Neuronal stem cell (in vitro differentiated cells): ENCODE measurements at regions not wholly inside any gene's neighbourhood (a gene's known extent, or its start where the extent isn't known, plus 50 kb on each side); places are given as distances from the start of the nearest gene placed in this dataset.

Source experiments
- DNase-seq: peaks from one replicate; pipeline ENCODE4 v3.0.0-alpha.2; 2013; ENCODE audit warnings: low spot score
- H2AFZ ChIP-seq: one replicate; pipeline ENCODE4 v1.6.1; 2013; ENCODE audit warnings: mild to moderate bottlenecking, low read length, inconsistent platforms
- H2AK5ac ChIP-seq: 2 replicates; pipeline ENCODE4 v1.6.1; 2013; ENCODE audit warnings: low read depth, mild to moderate bottlenecking, inconsistent platforms, low read length, moderate library complexity, mixed read lengths
- H2BK120ac ChIP-seq: 2 replicates; pipeline ENCODE4 v1.6.1; 2013; ENCODE audit warnings: low read depth, mild to moderate bottlenecking, inconsistent platforms, low read length, moderate library complexity, mixed read lengths
- H2BK12ac ChIP-seq: one replicate; pipeline ENCODE4 v1.6.1; 2013; ENCODE audit warnings: low read length, inconsistent platforms
- H2BK15ac ChIP-seq: 2 replicates; pipeline ENCODE4 v1.6.1; 2013; ENCODE audit warnings: mild to moderate bottlenecking, low read length, inconsistent platforms, mixed read lengths
- H2BK5ac ChIP-seq: one replicate; pipeline ENCODE4 v1.6.1; 2013; ENCODE audit warnings: inconsistent platforms, mild to moderate bottlenecking, low read length, moderate library complexity
- H3K14ac ChIP-seq: one replicate; pipeline ENCODE4 v1.6.1; 2013; ENCODE audit warnings: low read length, inconsistent platforms
- H3K18ac ChIP-seq: 2 replicates; pipeline ENCODE4 v1.6.1; 2013; ENCODE audit warnings: low read length, inconsistent platforms
- H3K23ac ChIP-seq: 2 replicates; pipeline ENCODE4 v1.6.1; 2013; ENCODE audit warnings: low read depth, mild to moderate bottlenecking, mixed read lengths, low read length, inconsistent platforms; ENCODE audit not compliant: poor library complexity
- H3K27ac ChIP-seq: replicated peaks from 3 replicates; pipeline ENCODE4 v1.5.1; 2013; ENCODE audit warnings: low read length, inconsistent platforms
- H3K27me3 ChIP-seq, 3 experiments: 2 replicates each; pipeline ENCODE4 v1.6.1; 2013; ENCODE audit warnings: low read length in 3 of 3, mild to moderate bottlenecking in 2 of 3, inconsistent platforms in 1 of 3, low read depth in 1 of 3, mixed read lengths in 1 of 3, moderate library complexity in 1 of 3; ENCODE audit not compliant: control insufficient read depth in 3 of 3, insufficient read depth in 3 of 3
- H3K36me3 ChIP-seq, 2 donors: replicated peaks in 1 of 2; 2 replicates each; pipeline ENCODE4 v1.6.1; 2013; ENCODE audit warnings: low read length in 2 of 2; ENCODE audit not compliant: control insufficient read depth in 2 of 2, insufficient read depth in 2 of 2
- H3K4ac ChIP-seq: 2 replicates; pipeline ENCODE4 v1.6.1; 2013; ENCODE audit warnings: inconsistent platforms, mild to moderate bottlenecking, low read length, moderate library complexity
- H3K4me1 ChIP-seq, 2 donors: 1 replicate in 1 of 2; 2 replicates in 1 of 2; pipeline ENCODE4 v1.6.1; 2013; ENCODE audit warnings: low read length in 2 of 2, low read depth in 1 of 2; ENCODE audit not compliant: control insufficient read depth in 2 of 2, insufficient read depth in 1 of 2
- H3K4me2 ChIP-seq: one replicate; pipeline ENCODE4 v1.6.1; 2013; ENCODE audit warnings: mild to moderate bottlenecking, low read length, inconsistent platforms; ENCODE audit not compliant: insufficient read depth, poor library complexity, severe bottlenecking
- H3K4me3 ChIP-seq, 2 donors: 2 replicates each; pipeline ENCODE4 v1.5.1; 2013; ENCODE audit warnings: low read length in 2 of 2, mild to moderate bottlenecking in 2 of 2, inconsistent platforms in 1 of 2, moderate library complexity in 1 of 2
- H3K79me1 ChIP-seq: one replicate; pipeline ENCODE4 v1.6.1; 2013; ENCODE audit warnings: low read depth, mild to moderate bottlenecking, inconsistent platforms, low read length, moderate library complexity
- H3K9ac ChIP-seq: one replicate; pipeline ENCODE4 v1.6.1; 2013; ENCODE audit warnings: mild to moderate bottlenecking, low read depth, low read length, inconsistent platforms; ENCODE audit not compliant: poor library complexity
- H3K9me3 ChIP-seq, 2 donors: replicated peaks in 1 of 2; 2 replicates each; pipeline versions ENCODE3 to v1.6.1; 2013; ENCODE audit warnings: low read length in 2 of 2, mild to moderate bottlenecking in 2 of 2, inconsistent platforms in 1 of 2, low read depth in 1 of 2, mixed read lengths in 1 of 2, moderate library complexity in 1 of 2; ENCODE audit not compliant: control insufficient read depth in 2 of 2, insufficient read depth in 1 of 2
- H4K8ac ChIP-seq: one replicate; pipeline ENCODE4 v1.6.1; 2013; ENCODE audit warnings: low read depth, mild to moderate bottlenecking, inconsistent platforms, low read length, moderate library complexity
- H4K91ac ChIP-seq: one replicate; pipeline ENCODE4 v1.6.1; 2013; ENCODE audit warnings: low read length, low read depth, mild to moderate bottlenecking, inconsistent platforms; ENCODE audit not compliant: poor library complexity
- WGBS, 2 donors: extraction: QIAGEN DNeasy Blood & Tissue Kit; methylation state at CpG; one replicate each; pipeline ENCODE4 v1.1.7; 2013; ENCODE audit warnings: missing lambda C conversion rate in 2 of 2, mixed read lengths in 1 of 2; ENCODE audit not compliant: insufficient read length in 2 of 2, insufficient replicate concordance in 1 of 2; ENCODE audit errors: extremely low coverage in 2 of 2; 5-methylcytosine and 5-hydroxymethylcytosine counted together

DNA sequence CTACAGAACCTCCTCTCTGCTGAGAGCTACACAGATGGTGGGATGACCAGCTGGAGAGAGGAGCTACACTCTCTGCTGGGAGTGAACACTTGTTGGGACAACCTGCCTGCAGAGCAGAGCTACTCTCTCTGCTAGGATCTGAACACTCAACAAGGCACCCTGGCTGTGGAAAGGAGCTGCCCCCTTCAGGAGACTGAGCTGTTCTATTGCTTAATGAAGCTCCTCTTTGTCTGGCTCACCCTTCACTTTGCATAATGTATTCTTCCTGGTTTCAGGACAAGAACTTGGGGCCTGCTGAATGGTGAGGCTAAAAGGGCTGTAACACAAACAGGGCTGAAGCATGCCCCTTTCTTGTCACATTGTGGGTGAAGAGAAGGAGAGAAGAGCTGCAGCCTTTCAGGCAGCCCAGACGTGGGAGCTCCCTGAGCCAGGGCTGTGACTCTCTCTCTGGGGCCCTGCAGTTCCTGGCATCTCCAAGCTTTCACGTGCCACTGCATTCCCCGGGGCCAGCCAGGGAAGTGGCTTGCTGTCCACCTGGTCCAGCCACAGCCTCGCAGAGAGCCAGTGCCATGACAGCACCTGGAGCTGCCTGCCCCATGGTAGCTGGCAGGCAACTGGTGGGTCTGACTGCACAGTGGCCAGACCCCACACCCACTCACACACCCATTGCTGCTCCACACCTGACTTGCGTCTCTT is 272.8 kb upstream of the KCNJ16 start:
- Histone ChIP-seq H2AFZ (peak overlapping the region; percentile 65), H3K18ac (peak overlapping the region; percentile 68), H2AK5ac (peak overlapping the region; percentile 33), H4K91ac (no peak overlapping the region), H3K14ac (no peak overlapping the region), H3K9me3 (peaks cover 0 to 12% of the 10 kb centered on the region in 2 donors), H3K36me3 (no peaks in the 10 kb centered on the region), H4K8ac (peak overlapping the region; percentile 53), H2BK5ac (no peak overlapping the region), H3K4me1 (peaks cover 0 to 4% of the 10 kb centered on the region in 2 donors), H2BK120ac (no peak overlapping the region), H3K4me3 (no peak overlapping the region), H2BK15ac (peak overlapping the region; percentile 72), H3K9ac (peak overlapping the region; percentile 21), H3K23ac (no peak overlapping the region), H3K4ac (no peak overlapping the region), H2BK12ac (no peak overlapping the region), H3K79me1 (no peaks in the 10 kb centered on the region), H3K27me3 (no peaks in the 10 kb centered on the region), H3K27ac (no peak overlapping the region), H3K4me2 (no peak overlapping the region)
- no CpG with 5 or more reads among the region's 5 CpGs for WGBS, 2 donors
- DNase-seq: no peak

DNA sequence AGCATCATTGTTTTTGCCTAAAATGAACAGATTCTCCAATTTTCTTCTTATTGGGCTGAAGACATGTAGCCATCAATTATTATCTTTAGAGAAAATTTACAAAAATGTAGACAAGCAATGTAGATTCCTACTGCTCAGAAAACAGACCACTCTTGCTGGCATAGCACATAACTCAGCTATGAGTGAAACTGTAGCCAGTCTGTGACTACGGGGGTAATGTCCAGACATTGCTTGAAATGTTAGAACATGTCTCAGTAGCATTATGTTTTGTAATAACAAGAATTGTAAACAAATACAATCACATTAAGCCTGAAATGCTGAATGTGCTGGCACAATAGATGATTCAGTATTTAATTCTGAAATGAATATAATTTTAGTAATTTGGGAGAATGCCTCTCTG is 265.7 kb upstream of the KCNJ16 start:
- Histone ChIP-seq H4K91ac (no peak overlapping the region), H2BK12ac (no peak overlapping the region)

GRCh38 chr17:69810326-69810965 is 264.6 kb upstream of the KCNJ16 start:
- Histone ChIP-seq H3K36me3 (no peaks in the 10 kb centered on the region), H2BK120ac (no peak overlapping the region), H3K27me3 (no peaks in the 10 kb centered on the region), H3K9me3 (no peaks in the 10 kb centered on the region), H2AFZ (no peak overlapping the region), H2BK12ac (no peak overlapping the region), H3K23ac (no peak overlapping the region), H3K4ac (no peak overlapping the region), H3K4me3 (no peak overlapping the region), H4K91ac (no peak overlapping the region), H4K8ac (no peak overlapping the region), H3K79me1 (no peaks in the 10 kb centered on the region), H3K18ac (no peak overlapping the region), H2BK5ac (no peak overlapping the region), H3K14ac (no peak overlapping the region), H3K4me1 (no peaks in the 10 kb centered on the region), H3K4me2 (no peak overlapping the region), H3K27ac (no peak overlapping the region), H2BK15ac (no peak overlapping the region), H2AK5ac (no peak overlapping the region), H3K9ac (no peak overlapping the region)
- no CpG with 5 or more reads among the region's 6 CpGs for WGBS, 2 donors
- no peak for DNase-seq

More for the DNA sequence above, 265.7 kb upstream of the KCNJ16 start:
- DNase-seq: no peak
- no peaks in the 10 kb centered on the region for H3K9me3 ChIP-seq
- no peaks in the 10 kb centered on the region for H3K4me1 ChIP-seq
- no CpG with 5 or more reads among the region's 1 CpG for WGBS, 2 donors
- no peak overlapping the region for H3K14ac ChIP-seq
- H3K36me3 ChIP-seq: no peaks in the 10 kb centered on the region
- no peak overlapping the region for H3K18ac ChIP-seq
- no peak overlapping the region for H2AFZ ChIP-seq
- H3K79me1 ChIP-seq: no peaks in the 10 kb centered on the region
- no peak overlapping the region for H3K27ac ChIP-seq
- no peaks in the 10 kb centered on the region for H3K27me3 ChIP-seq
- no peak overlapping the region for H3K4ac ChIP-seq
- H3K9ac ChIP-seq: no peak overlapping the region
- no peak overlapping the region for H3K4me3 ChIP-seq
- H2BK15ac ChIP-seq: no peak overlapping the region
- no peak overlapping the region for H2BK5ac ChIP-seq
- H3K23ac ChIP-seq: no peak overlapping the region
- no peak overlapping the region for H4K8ac ChIP-seq
- H2AK5ac ChIP-seq: no peak overlapping the region
- no peak overlapping the region for H3K4me2 ChIP-seq
- no peak overlapping the region for H2BK120ac ChIP-seq

- no peak overlapping the region for H2BK15ac ChIP-seq
- H3K4me1 ChIP-seq: no peaks in the 10 kb centered on the region
- no peak overlapping the region for H3K23ac ChIP-seq
- no peak overlapping the region for H4K8ac ChIP-seq
- H3K36me3 ChIP-seq: no peaks in the 10 kb centered on the region
- no peak overlapping the region for H2AK5ac ChIP-seq
- WGBS, 2 donors: no CpG with 5 or more reads among the region's 4 CpGs
- H3K27ac ChIP-seq: no peak overlapping the region
- H3K14ac ChIP-seq: no peak overlapping the region
- H4K91ac ChIP-seq: no peak overlapping the region
- no peak overlapping the region for H3K4me3 ChIP-seq
- H3K4me2 ChIP-seq: no peak overlapping the region
- no peak overlapping the region for H3K4ac ChIP-seq
- no peak for DNase-seq
- no peaks in the 10 kb centered on the region for H3K79me1 ChIP-seq
- no peak overlapping the region for H2BK5ac ChIP-seq
- no peak overlapping the region for H3K9ac ChIP-seq
- no peaks in the 10 kb centered on the region for H3K9me3 ChIP-seq
- H2BK120ac ChIP-seq: no peak overlapping the region
- no peak overlapping the region for H2BK12ac ChIP-seq
- H3K18ac ChIP-seq: no peak overlapping the region
- H3K27me3 ChIP-seq: no peaks in the 10 kb centered on the region
- no peak overlapping the region for H2AFZ ChIP-seq
Observed at GRCh38 chr17:69812240-69812837, 262.7 kb upstream of the KCNJ16 start.
